ENCODE measurements at regions not wholly inside any gene's neighbourhood (a gene's known extent, or its start where the extent isn't known, plus 50 kb on each side); places are given as distances from the start of the nearest gene placed in this dataset.

DNA sequence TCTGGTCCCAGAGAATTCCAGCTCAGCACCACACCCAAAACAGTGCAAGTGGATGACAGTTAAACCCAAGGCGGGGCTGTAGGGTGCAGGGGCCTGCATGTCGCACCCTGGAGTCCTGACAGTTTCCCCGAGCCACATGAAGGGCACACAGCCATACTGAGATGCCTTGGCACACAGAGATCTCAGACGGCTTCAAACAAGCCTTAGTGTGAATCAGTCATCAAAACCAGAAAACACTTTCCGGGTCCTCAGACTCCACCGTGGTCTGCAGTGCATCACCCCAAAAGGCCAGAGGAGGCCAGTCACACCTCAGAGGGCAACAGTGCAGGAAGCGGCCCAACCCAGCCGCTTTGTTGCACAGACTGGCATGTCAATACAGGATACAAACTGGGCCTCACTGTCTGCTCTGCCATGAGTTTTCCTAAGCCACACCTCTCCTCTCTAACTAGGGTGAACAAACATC, 64.6 kb upstream of the ENPP6 start:
- Histone ChIP-seq H2BK120ac (replicated peaks; ENCODE audit: low read depth, low read length) (no peak overlapping the region), H2BK15ac (ENCODE audit: low read length) (no peak overlapping the region), H2AK5ac (ENCODE audit: low read depth, low read length) (no peak overlapping the region), H3K9ac (replicated peaks in 1 of 4; ENCODE audit: extremely low read depth in 1 of 4, low read depth in 3 of 4, low read length in 3 of 4) (no peak overlapping the region), H2BK20ac (ENCODE audit: low read length) (no peak overlapping the region), H3K79me2 (ENCODE audit: control insufficient read depth in 1 of 2, insufficient read depth in 2 of 2, low read length in 2 of 2) (no peaks in the 10 kb centered on the region), H3K79me1 (ENCODE audit: low read depth, low read length) (no peaks in the 10 kb centered on the region), H4K5ac (ENCODE audit: insufficient read length, low read depth, low read length) (no peak overlapping the region), H3K27me3 (replicated peaks in 1 of 4; ENCODE audit: control insufficient read depth in 3 of 4, extremely low read depth in 1 of 4, insufficient read depth in 3 of 4, low read length in 3 of 4) (no peaks in the 10 kb centered on the region), H3K14ac (ENCODE audit: insufficient read length) (no peak overlapping the region), H3K23ac (ENCODE audit: insufficient read length) (no peak overlapping the region), H3K56ac (replicated peaks; ENCODE audit: insufficient read length, low read depth, low read length) (no peak overlapping the region), H3K4me1 (replicated peaks in 1 of 4; ENCODE audit: control insufficient read depth in 3 of 4, insufficient read depth in 4 of 4, low read length in 3 of 4) (no peaks in the 10 kb centered on the region), H3K27ac (ENCODE audit: low read depth, low read length) (no peak overlapping the region), H2AFZ (ENCODE audit: low read length) (no peak overlapping the region), H3K4me3 (ENCODE audit: extremely low read depth in 1 of 4, insufficient read depth in 2 of 4, low read depth in 3 of 4, low read length in 4 of 4) (no peak overlapping the region), H3K18ac (ENCODE audit: extremely low read depth, low read length) (no peak overlapping the region), H3K36me3 (ENCODE audit: control insufficient read depth in 2 of 4, insufficient read depth in 4 of 4, low read length in 3 of 4) (no peaks in the 10 kb centered on the region), H3K4me2 (ENCODE audit: insufficient read depth in 1 of 2, low read depth in 2 of 2, low read length in 2 of 2) (no peak overlapping the region), H3K4ac (replicated peaks; ENCODE audit: insufficient read length, low read depth, low read length) (no peak overlapping the region), H3K23me2 (ENCODE audit: low read depth, low read length) (no peaks in the 10 kb centered on the region), H3K9me3 (ENCODE audit: insufficient read depth in 2 of 2, low read depth in 1 of 2, low read length in 1 of 2) (peaks cover 4 to 5% of the 10 kb centered on the region in 2 experiments; a peak in 2 of 4 replicates), H2BK5ac (ENCODE audit: low read depth, low read length) (no peak overlapping the region), H4K91ac (replicated peaks; ENCODE audit: insufficient read length, low read length) (no peak overlapping the region), H4K8ac (ENCODE audit: extremely low read depth, insufficient read depth, low read length) (no peak overlapping the region; the same call in 1 of the 2 replicates), H4K20me1 (replicated peaks in 1 of 2; ENCODE audit: control insufficient read depth in 1 of 2, insufficient read depth in 2 of 2, low read length in 2 of 2) (no peaks in the 10 kb centered on the region), H2BK12ac (ENCODE audit: low read depth, low read length) (no peak overlapping the region)
- TF ChIP-seq RAD21 (IDR thresholded peaks at IDR 0.05 in 1 of 2, conservative IDR thresholded peaks at IDR 0.05 in 1 of 2; ENCODE audit: low read depth in 2 of 2, low read length in 2 of 2) (peak; percentile 75 to 79), SRF (IDR thresholded peaks at IDR 0.05; ENCODE audit: low read depth, low read length) (no peak)
- TF ChIP-seq, protein P1, sequence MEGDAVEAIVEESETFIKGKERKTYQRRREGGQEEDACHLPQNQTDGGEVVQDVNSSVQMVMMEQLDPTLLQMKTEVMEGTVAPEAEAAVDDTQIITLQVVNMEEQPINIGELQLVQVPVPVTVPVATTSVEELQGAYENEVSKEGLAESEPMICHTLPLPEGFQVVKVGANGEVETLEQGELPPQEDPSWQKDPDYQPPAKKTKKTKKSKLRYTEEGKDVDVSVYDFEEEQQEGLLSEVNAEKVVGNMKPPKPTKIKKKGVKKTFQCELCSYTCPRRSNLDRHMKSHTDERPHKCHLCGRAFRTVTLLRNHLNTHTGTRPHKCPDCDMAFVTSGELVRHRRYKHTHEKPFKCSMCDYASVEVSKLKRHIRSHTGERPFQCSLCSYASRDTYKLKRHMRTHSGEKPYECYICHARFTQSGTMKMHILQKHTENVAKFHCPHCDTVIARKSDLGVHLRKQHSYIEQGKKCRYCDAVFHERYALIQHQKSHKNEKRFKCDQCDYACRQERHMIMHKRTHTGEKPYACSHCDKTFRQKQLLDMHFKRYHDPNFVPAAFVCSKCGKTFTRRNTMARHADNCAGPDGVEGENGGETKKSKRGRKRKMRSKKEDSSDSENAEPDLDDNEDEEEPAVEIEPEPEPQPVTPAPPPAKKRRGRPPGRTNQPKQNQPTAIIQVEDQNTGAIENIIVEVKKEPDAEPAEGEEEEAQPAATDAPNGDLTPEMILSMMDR (IDR thresholded peaks at IDR 0.05; ENCODE audit: control extremely low read depth in 1 of 3, insufficient read depth in 1 of 3, low read depth in 1 of 3, low read length in 3 of 3) = peak; percentile 52 to 56 (median 53)
- WGBS, 2 experiments (ENCODE audit: extremely low coverage in 1 of 2, insufficient coverage in 1 of 2, insufficient read length in 1 of 2, insufficient replicate concordance in 2 of 2, low coverage in 1 of 2, low lambda C conversion rate in 2 of 2, missing lambda C conversion rate in 1 of 2) = 86% methylated on average over 8 of the region's 8 CpGs; no CpG with 5 or more reads in 1 of the 2 experiments
- ChIA-PET POLR2A (ENCODE audit: partially characterized antibody) (no interaction called here), CTCF (ENCODE audit: partially characterized antibody) (interaction anchor here (0.9 to 1.4 kb wide), 3 partner anchors 11 to 223 kb away, joined by 3 to 4 read pairs (median 3); no protein-coding TSS in a partner anchor)
- DNase-seq (ENCODE audit: low read depth in 1 of 2, low spot score in 2 of 2) = no peak
- no peak for FAIRE-seq
